ENCODE measurements at regions not wholly inside any gene's neighbourhood (a gene's known extent, or its start where the extent isn't known, plus 50 kb on each side); places are given as distances from the start of the nearest gene placed in this dataset.

DNA sequence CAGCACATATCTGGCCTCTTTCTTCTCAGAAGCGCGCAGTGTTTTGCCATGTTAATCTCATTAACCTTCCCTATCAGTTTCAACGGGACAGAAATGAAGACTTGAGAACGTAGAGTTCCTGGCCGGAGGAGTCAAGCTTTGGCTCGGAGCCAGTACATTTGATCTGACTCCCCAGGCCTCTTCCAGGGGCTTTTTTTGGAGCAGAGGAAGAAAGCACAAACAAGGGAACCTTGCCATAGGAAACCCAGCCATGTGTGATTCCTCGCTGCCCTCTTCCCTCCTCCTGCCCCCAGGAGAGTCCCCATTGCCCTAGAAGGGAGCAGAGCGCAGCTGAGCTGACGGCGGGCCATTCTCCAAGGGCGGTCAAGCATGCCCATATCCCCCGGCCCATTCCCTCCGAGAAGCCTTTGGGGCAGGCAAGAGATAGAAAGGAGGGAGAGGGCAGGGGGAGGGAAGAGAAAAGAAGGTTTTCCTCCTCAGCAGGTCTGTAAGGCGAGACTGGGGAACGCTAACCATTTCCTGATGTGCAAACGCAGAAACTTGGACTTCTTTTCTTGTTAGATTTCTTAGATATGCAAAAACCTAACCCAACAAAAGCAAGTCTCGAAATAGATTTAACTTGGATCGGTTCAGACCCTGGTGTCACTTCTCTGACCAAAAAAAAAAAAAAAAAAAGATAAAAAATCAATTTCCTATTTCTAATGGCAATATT, 63.7 kb upstream of the POU3F3 start:
- no peak overlapping the region for H3K27ac ChIP-seq
- intact Hi-C loops (cut with DNase I): no loop called here
- 29% methylated on average over 18 of the region's 18 CpGs for WGBS, 2 donors
- H3K4me3 ChIP-seq: peak overlapping the region in 4 of 10 donors; percentile 4 to 22 (median 12)
- DNase-seq: no peak
- peaks cover 0 to 16% (median 3%) of the 10 kb centered on the region in 7 donors for H3K27me3 ChIP-seq
- ATAC-seq: peak in 3 of 8 donors; percentile 20 to 50 (median 50)
- peaks cover 0 to 11% (median 5%) of the 10 kb centered on the region in 9 donors for H3K4me1 ChIP-seq
- H3K9me3 ChIP-seq: no peaks in the 10 kb centered on the region
- TF ChIP-seq, protein P1, sequence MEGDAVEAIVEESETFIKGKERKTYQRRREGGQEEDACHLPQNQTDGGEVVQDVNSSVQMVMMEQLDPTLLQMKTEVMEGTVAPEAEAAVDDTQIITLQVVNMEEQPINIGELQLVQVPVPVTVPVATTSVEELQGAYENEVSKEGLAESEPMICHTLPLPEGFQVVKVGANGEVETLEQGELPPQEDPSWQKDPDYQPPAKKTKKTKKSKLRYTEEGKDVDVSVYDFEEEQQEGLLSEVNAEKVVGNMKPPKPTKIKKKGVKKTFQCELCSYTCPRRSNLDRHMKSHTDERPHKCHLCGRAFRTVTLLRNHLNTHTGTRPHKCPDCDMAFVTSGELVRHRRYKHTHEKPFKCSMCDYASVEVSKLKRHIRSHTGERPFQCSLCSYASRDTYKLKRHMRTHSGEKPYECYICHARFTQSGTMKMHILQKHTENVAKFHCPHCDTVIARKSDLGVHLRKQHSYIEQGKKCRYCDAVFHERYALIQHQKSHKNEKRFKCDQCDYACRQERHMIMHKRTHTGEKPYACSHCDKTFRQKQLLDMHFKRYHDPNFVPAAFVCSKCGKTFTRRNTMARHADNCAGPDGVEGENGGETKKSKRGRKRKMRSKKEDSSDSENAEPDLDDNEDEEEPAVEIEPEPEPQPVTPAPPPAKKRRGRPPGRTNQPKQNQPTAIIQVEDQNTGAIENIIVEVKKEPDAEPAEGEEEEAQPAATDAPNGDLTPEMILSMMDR (IDR thresholded peaks at IDR 0.05): no peak
- H3K36me3 ChIP-seq: no peaks in the 10 kb centered on the region

DNA sequence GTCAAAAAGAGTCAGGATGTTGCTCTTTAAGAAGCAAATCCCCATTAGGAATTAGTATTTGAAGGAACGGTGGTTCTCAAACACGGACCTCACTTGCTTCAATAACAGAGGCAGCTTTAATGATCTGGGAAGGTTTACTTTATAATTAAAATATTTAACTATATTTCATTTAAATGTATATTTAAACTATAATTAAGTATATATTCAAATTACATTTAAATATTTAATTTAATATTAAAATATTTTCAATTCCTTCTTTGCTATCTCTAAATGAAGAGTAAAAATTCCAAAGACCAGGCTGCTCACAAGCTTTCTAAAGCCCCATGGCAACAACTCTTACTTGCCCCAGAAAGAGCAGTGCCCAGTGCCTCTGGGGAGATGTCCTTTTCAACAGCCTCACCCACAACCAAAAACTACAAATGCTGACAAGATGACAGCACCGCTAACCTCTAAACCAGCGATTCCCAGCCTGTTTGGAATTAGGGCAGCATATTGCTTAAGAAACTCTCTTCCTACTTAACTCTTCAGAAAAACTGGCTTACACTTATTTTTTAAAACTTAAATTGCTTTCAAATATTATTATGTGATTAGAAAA, 62.9 kb upstream of the POU3F3 start:
- ATAC-seq: no peak
- 68 to 73% methylated on average over 4 of the region's 4 CpGs for WGBS, 2 donors
- intact Hi-C loops (cut with DNase I): no loop called here

DNA sequence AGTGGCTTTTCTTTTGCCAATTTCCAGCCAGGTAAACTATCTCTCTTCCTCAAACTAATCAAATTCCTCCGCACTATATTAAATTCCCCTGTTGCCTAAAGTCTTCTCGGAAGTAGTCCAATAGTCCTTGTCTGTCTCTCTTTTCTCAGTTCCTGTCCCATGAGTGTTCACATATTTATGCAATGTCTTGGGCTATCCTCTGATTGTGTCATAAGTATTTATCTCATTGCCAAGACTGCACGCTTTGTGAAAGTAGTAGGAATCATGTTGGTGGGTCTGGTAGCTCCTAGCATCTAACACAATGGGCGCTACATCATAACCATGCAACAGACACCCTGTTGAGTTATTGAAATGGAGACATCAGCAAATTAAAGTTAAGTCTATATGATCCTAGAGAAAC, 59.9 kb upstream of the POU3F3 start:
- Histone ChIP-seq H3K4me1 (peaks cover 0 to 11% (median 5%) of the 10 kb centered on the region in 9 donors), H3K4me3 (no peak overlapping the region), H3K36me3 (no peaks in the 10 kb centered on the region), H3K9me3 (no peaks in the 10 kb centered on the region), H3K27ac (no peak overlapping the region), H3K27me3 (peaks cover 0 to 21% (median 3%) of the 10 kb centered on the region in 7 donors)
- TF ChIP-seq, protein P1 (IDR thresholded peaks at IDR 0.05): no peak
- intact Hi-C loops (cut with DNase I): no loop called here
- 85 to 91% methylated on average over 4 of the region's 4 CpGs for WGBS, 2 donors
- ATAC-seq (no peak), DNase-seq (no peak)

More for the DNA sequence above, 62.9 kb upstream of the POU3F3 start:
- Histone ChIP-seq H3K4me1 (peaks cover 0 to 11% (median 5%) of the 10 kb centered on the region in 9 donors), H3K36me3 (no peaks in the 10 kb centered on the region), H3K27me3 (peaks cover 0 to 21% (median 3%) of the 10 kb centered on the region in 7 donors), H3K4me3 (no peak overlapping the region), H3K27ac (no peak overlapping the region), H3K9me3 (no peaks in the 10 kb centered on the region)
- TF ChIP-seq, protein P1 (IDR thresholded peaks at IDR 0.05): no peak
- DNase-seq: no peak

DNA sequence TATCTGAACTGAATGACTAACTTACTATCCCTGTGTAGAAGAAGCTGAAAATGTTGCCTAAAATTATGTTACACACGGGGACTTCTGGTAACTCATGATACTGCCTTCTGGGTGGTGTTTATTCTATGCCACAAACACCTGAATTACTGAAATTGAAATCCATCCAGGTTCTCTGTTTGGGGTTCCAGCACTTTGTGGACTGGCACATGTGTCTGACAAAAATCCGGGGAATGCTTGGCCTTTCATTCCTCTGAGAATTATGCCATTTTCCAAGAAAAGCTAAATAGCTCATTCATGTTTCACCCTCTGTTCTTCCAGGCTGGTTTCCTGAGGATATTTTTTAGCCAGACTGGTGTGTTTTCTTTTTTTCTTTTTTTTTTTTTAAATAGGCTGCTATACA, 59.5 kb upstream of the POU3F3 start:
- Histone ChIP-seq H3K4me1 (peaks cover 0 to 11% (median 5%) of the 10 kb centered on the region in 9 donors), H3K36me3 (no peaks in the 10 kb centered on the region), H3K9me3 (no peaks in the 10 kb centered on the region), H3K27me3 (peaks cover 0 to 21% (median 3%) of the 10 kb centered on the region in 7 donors), H3K27ac (no peak overlapping the region), H3K4me3 (no peak overlapping the region)
- intact Hi-C loops (cut with DNase I): no loop called here
- WGBS, 2 donors: 77 to 86% methylated on average over 2 of the region's 2 CpGs
- DNase-seq (no peak), ATAC-seq (no peak)
- TF ChIP-seq, protein P1 (IDR thresholded peaks at IDR 0.05): no peak

Measured in heart right ventricle (tissue), 16 donors.